GM18870 (cell line): ENCODE measurements at regions not wholly inside any gene's neighbourhood (a gene's known extent, or its start where the extent isn't known, plus 50 kb on each side); places are given as distances from the start of the nearest gene placed in this dataset.

Experiments used
- ATAC-seq: cut with Tn5 transposase; IDR thresholded peaks from one replicate; pipeline ENCODE4 v1.9.1; 2021; ENCODE audit warnings: moderate library complexity; ENCODE audit not compliant: unreplicated experiment

DNA sequence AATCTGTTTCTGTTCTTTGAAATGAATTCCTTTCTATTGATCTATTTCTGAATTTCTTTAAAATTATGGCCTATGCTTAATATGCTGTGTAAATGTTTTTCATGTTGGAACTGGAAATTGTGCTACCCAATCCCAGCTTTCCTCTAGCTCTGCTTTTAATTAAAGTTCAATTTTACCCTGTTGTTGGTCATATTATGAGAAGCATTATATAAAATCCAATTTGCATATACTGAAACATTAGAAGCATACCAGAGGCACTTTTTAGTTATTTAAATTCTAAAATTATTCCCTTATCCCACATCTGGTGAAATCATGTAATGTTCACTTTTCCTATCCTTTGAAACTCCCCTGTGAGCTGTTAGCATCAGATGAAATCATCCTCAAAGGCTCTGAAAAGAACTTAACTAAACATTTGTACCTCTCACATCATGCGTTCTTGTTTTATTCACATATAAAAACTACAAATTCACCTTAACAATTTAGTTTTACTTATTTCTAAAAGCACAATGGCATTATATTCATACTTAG, 160.6 kb upstream of the COL21A1 start:
- no peak for ATAC-seq

DNA sequence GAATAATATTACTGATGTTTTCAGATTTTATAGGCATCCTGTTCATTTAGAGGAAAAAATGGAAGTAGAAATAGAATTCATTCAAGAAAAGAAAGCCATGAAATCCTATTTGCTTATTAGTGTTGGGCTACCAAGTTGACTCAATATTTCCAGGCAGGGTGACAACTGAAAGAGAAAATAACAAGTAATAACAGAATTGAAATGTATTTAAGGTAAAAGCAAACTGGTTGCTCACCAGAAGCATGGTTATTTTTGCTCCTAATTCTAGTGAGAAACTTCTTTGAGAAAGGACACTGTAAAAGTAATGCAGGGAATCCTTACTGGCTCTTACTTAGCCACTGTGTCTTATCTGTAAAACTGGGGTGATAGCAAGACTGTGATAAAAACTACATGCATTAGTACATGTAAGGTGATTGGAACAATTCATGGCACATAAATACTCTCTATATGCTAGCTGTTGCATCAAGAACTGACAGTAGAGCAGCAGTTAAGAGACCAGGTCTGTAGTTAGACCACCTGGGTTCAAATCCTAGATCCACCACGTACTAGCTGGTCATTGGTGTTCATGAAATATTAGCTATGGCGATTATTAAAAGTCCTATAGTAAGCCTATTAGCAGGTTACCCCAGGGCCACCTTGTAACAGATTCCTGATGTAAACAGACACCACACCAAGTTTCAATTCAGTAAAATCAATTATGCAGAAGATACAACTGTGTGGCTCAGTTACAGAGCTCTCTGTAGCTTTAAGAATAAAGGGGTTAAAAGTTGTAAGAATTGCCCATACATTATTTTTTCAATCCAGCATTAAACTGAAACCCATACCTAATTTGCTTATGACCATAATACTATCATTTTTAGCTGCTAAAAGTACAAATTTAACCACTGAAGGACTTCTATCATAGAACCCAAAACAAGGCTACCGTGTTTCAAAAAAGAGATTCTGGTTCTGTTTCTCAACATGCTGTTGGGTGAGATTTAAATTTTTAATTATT, 159.2 kb upstream of the COL21A1 start:
- ATAC-seq: peak; percentile 75

DNA sequence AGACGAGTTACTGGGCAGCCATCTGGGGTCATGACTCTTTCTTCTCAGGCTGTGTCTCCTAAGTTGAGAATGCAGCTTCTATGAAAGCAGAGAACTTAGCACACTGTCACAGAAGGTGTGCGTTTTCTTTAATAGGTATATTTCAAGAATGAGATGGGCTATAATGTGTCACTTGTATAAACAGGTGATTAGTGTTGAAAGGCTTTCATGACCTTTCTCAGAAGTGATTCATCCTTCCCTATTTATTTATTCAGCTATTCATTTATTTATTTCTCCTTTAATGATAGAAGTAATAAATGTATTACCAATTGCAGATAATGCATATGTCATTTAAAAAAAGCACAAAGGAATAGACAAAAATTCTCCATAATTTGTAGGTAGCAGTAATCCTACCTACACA, 157.2 kb upstream of the COL21A1 start:
- no peak for ATAC-seq

DNA sequence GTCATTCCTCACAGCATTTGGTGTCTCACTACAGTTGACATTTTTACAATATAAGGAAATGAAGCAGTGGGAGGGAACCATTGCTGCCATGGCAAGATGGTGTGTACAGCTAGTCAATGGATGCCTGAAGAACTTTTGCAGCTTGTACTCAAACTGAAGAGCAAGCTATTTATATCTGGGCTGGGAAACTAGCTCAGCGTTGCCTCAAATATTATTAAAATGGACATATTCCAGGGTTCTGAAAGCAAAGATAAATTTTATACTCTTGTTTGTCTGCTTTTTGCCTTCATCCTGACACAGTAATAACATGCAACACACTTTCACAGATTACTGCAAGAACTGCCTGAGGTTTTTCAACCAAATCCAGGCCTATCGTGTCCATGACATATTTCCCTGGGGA, 156.4 kb upstream of the COL21A1 start:
- ATAC-seq: no peak

- no peak for ATAC-seq
Measured at GRCh38 chr6:56401477-56402070, 154.2 kb upstream of the COL21A1 start.

GRCh38 chr6:56400273-56400672, 152.9 kb upstream of the COL21A1 start:
- ATAC-seq: no peak

GRCh38 chr6:56399672-56400263, 152.4 kb upstream of the COL21A1 start:
- no peak for ATAC-seq

DNA sequence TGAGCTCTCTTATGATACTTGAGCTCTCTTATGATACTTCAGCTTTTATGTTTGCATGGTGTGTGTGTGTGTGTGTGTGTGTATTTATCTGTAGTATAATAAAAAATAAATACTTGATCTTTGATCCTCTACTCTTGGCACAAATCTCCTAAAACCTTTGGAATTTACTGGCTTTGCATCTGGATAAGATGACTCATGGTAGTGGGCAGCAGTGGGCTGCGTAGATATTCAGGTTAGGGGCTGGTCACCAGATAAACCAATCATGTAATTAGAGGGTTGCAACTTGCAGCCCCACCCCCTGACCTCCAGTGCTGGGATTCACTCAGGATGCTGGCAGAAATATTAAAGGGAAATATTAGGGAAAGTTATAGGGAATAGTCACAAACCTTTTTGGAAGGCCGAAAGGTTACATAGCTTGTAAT, 151.9 kb upstream of the COL21A1 start:
- no peak for ATAC-seq

DNA sequence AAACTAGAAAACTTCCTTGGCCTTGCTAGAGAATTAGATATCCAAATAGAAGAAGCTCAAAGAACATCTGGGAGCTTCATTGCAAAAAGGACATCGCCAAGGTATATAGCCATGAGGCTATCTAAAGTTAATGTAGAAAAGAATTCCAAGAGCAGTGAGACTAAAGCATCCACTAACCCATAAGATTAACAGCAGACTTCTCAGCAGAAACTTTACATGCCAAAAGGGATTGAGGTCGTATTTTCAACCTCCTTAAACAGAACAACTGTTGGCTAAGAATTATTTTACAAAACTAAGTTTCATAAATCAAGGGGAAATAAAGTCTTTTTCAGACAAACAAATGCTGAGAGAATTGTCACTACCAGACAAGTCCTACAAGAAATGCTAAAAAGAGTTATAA, 149.1 kb upstream of the COL21A1 start:
- no peak for ATAC-seq

- no peak for ATAC-seq
Measured at GRCh38 chr6:56393615-56394612, 146.5 kb upstream of the COL21A1 start.

DNA sequence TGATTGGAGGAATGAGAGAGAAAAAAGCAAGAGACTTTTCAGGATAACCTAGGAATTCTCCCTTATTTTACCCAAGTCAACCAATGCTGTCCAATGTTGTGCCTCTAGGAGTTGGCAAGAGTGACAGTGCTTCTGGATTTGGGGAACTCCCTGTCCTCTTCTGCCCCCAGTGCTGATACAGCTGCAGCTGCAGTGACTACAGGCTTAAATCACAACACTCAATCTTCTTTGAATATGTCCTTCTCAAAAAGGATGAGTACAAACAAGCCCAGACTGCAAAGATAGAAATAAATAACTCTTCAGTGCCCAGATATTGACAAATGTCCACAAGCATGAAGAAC, 141.0 kb upstream of the COL21A1 start:
- no peak for ATAC-seq

- no peak for ATAC-seq
Measured at GRCh38 chr6:56387621-56388414, 140.4 kb upstream of the COL21A1 start.

DNA sequence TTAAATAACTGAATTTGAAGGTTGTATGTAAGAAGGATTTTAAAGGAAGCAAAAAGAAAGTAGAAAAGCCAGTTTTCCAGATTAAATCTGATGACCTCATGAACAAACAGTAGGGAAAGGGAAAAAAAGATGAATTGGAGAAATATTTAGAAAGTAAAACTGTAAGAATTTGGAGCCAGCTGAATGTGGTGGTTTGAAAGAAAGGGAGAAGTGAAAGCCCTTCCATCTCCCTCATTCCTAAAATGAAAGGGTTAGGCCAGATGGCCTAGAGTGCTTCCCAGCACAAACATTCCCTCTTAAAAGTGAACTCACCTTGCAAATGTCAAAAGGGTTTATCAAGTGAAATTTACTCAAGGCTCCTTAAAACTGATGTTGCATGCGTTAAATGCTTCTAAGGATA, 139.3 kb upstream of the COL21A1 start:
- ATAC-seq: no peak

GRCh38 chr6:56385981-56386593, 138.7 kb upstream of the COL21A1 start:
- ATAC-seq: no peak

DNA sequence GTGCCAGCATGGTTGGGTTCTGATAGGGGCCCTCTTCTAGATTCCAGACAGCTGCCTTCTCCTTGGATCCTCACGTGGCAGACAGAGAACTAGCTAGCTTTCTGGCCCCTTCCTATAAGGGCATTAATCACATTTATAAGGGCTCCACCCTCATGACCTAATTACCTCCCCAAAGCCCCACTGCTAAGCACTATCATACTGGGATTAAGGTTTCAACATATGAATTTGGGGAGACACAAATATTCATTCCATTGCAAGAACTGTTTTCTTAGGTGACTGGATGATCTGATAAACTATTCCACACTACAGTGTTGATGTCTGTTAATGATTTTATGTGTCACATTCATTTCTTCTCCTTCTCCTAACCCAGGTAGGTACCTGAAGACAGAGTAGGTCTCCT, 135.8 kb upstream of the COL21A1 start:
- no peak for ATAC-seq

GRCh38 chr6:56382416-56382940, 135.1 kb upstream of the COL21A1 start:
- no peak for ATAC-seq

DNA sequence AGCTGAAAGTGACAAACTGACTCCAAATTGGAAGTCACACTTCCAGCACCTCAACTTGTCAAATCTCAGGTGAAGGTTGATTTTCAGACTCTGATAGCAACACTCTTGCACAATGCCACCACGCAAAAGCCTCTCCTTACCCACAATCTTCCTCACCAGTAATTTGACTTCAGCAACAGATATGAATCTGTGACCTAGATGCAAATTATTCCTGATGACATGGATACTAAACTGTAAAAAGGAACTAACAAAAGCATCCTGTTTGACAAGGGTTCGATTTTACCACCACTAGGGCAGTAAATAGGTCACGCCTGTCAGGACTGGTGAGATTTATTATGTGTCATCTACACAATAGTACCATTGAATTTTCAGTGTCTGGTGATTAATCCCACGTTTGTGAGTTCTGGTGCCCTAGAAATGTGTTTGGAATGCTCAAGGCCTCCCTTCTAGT, 134.4 kb upstream of the COL21A1 start:
- no peak for ATAC-seq

DNA sequence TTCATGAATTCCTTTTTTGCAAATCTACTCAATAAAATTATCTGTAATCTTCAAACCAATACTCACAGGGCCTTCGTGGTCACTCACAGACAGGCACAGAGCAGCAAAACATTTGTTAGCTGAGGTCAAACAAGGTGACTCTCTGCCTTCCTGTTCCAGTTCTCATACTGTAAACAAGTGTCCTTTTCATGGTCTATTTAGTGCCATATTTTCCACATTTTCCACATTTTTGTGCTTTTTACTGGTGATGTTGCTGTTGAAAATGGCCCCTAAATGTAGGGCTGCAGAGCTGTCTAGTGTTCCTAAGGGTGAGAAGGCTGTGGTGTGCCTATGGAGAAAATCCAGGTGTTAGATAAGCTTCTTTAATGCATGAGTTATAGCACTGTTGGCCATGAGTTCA, 133.1 kb upstream of the COL21A1 start:
- no peak for ATAC-seq

DNA sequence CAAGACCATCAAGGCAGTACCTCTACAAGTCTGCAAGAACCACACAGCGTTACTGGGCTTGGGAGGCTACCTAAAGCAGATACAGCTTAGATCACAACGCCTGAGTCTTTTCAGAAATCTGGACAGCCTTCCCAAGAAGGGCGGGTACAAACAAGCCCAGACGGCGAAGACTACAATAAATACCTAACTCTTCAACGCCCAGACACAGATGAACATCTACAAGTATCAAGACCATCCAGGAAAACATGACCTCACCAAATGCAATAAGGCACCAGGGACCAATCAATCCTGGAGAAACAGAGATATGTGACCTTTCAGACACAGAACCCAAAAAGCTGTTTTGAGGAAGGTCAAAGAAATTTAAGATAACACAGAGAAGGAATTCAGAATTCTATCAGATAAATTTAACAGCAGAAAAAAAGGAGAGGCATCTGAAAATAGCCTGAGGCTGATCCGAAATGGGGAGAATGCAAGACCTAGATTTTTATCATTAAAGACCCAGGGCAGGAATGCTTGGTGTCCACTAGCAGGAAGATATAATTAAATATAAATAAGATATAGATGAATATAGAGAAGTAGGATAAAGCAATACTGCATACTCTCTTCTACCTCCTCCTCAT, 131.7 kb upstream of the COL21A1 start:
- no peak for ATAC-seq
